Activated naive CD8-positive, alpha-beta T cell treated with anti-CD3 and anti-CD28 coated beads, Interleukin-2, amount 50 U/mL, for 16 hours (primary cell): ENCODE measurements at regions not wholly inside any gene's neighbourhood (a gene's known extent, or its start where the extent isn't known, plus 50 kb on each side); places are given as distances from the start of the nearest gene placed in this dataset.
"Not testable (repeated sequence)": the region's sequence is repeated elsewhere in the genome, so short reads cannot be mapped to it uniquely, and the experiment has no call there.

ENCODE experiments used
- DNase-seq: peaks from one replicate; pipeline ENCODE4 v3.0.0-alpha.2; 2020; ENCODE audit warnings: low read depth, low spot score

DNA sequence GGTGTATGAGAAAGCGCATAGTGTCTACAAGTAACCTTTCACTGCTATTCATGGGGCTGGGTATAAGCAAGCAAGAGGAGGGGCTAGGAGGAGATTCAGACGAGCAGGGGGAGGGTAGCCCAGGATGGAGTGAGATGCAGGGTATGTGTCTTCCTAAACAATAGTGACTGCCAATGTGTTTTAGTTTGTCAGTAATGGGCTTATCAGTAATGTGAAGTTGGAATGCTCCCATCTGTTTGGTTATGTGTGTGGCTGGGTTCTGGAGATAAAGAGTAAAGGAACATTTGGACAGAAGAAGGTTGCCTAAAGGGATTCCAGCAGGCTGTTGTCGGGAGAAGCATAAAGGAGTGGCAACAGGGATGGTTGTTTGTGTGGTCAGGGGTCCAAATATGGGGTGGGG, 62.7 kb upstream of the EZR start:
- DNase-seq: not testable (repeated sequence)

DNA sequence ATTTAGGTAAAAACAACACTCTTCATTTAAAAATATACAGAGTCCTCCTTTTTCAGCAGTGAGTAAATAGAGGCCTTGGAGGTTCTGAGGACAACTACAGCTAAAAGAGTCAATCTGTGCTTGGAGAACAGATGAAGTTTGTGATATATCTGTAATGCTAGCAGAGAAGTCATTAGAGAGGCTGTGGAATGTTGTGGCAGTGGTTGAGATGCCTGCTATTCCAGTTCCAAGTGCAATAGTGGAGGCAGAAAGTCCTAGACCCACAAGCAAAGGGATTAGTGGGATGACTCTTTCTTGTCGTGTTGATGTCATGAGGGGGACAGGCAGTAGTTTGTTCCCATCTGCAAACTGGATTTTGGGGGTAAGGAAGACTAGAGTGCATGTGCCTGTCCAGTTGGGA, 62.1 kb upstream of the EZR start:
- DNase-seq: not testable (repeated sequence)

DNA sequence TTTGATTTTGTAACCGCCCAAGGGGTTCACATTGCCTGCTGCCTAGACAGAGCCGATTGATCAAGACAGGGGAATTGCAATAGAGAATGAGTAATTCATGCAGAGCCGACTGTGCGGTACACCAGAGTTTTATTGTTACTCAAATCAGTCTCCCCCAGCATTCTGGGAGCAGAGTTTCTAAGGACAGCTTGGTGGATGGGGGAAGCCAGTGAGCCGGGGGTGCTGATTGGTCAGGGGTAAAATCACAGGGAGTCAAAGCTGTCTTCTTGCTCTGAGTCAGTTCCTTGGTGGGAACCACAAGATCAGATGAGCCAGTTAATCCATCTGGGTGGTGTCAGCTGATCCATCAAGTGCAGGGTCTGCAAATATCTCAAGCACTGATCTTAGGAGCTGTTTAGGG, 60.0 kb upstream of the EZR start:
- DNase-seq: no peak

DNA sequence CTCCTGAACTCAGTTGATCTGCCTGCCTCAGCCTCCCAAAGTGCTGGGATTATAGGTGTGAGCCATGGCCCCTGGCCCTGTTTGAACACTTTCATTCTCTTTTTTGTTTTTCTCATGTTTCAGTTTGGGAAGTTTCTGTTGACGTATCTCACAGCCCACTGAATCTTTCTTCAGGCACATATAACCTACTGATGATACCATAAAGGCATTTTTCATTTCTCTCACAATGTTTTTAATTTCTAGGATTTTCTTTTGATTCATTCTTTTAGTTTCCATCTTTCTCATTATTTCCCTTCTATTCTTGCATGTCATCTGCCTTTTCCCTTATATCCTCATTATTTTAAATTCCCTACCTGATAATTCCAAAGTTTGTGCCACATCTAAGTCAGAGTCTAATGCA, 58.5 kb upstream of the EZR start:
- DNase-seq: no peak

DNA sequence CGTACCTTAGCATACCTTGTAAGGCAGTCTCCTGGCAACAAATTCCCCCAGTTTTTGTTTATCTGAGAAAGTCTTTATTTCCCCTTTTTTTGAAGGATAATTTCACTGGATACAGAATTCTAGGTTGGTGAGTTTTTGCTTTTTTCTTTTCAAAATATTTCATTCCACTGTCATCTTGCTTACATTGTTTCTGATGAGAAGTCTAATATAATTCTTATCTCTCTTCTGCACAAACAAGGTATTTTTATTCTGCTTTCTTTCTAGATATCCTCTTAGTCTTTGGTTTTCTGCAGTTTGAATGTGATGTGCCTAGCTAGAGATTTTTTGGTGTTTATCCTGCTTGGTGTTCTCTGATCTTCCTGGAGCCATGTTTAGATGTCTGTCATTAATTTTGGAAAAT, 57.7 kb upstream of the EZR start:
- DNase-seq: no peak

DNA sequence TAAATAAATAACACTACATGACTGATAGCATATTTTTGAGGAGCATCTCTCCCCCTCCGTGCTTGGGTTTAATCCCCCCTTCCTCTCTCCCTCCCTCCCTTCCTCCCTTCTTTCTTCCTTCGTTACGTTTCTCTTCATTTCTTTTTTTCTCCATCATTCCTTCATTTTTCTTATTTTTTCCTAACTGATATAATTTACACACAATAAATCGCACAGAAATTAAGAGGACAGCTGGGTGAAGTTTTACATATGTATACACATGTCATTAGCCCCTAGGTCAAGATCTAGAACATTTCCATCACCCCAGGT, 51.4 kb upstream of the EZR start:
- DNase-seq: no peak

DNA sequence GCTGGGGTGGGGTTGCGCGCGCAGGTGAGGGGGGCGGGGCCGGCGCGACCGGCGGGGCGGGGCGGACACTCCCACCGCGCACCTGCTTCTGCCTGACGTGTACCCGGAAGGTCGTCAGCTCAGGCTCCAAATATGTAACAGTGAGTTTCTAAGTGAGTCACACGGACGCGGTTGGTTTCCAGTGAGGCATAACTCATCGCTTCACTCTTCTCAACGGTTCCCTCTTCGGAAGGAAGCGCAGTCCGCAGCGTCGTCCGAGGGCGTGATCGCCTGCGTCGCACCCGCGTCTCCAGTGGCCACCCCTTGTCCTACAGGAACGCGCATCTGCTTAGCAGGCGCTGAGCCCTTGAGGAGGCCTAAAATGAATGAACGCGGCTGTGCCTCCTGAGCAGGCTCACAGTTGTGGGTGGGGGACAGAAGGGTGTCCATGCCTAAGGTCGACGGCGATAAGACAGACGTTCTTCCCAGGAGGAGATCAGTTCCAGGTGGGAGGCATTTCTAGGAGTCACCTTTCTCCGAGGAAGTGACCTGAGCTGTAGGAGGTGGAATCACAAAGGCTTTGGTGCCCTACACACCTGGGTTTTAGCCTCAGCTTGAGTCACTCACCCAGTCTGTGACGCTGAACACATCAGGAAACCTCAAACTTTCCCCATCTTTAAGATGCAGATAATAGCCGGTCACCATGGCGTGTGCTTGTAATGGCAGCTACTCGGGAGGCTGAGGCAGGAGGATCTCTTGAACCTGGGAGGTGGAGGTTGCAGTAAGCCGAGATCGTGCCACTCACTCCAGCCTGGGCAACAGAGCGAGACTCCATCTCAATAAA, 50.9 kb upstream of the EZR start:
- no peak for DNase-seq

DNA sequence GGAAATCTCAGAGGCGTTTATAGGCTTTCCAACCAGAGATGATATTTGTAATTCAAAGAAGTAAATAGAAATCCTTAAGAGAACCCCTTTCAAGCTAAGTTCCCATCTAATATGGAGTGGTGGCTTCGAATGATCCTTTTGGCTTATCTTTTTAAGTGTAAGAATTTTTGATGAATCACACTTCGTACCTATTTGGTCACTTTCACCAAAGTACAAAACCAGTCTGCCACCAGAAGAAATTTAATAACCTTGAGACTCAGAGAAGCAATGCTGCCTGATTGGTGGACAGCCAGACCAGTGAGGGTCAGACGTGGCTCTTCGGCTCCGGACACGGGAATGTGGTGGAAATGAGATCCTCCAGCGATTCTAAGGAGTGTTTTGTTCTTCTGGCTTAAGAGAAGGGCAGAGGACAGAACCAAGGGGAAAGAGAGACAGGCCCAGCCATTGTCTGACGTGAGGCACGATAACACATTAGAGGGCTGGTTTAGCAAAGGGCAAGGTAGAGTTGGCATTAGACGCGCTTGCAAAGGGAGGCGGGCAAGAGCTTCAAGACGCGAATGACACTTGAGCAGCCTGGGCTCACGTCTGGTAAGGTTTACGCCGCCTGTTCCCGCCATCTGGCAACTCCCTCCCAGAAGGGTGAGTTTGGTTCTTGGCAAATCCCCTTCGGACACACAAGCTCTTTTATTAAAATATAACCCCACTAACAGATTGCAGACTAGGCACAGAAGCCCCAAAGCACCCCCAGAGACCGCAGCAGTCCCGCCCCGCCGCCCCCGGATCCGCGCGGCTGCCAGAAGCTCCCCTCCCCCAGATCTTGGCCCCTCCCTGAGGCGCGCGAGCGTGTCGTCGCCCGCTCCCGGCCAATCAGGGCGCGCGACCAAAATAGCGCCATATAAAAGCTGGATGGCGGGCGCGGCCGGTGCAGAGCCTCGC, 50.0 kb upstream of the EZR start:
- DNase-seq: peak; percentile 96
